SH-SY5Y (cell line): ENCODE measurements at regions not wholly inside any gene's neighbourhood (a gene's known extent, or its start where the extent isn't known, plus 50 kb on each side); places are given as distances from the start of the nearest gene placed in this dataset.

Experiments used
- GATA2 ChIP-seq: IDR thresholded peaks from 2 replicates; pipeline ENCODE4 v1.6.1; 2011; ENCODE audit warnings: mild to moderate bottlenecking, low read depth, low read length
- GATA3 ChIP-seq: IDR thresholded peaks from 2 replicates; pipeline ENCODE4 v1.6.1; 2011; ENCODE audit warnings: low read depth, mild to moderate bottlenecking, low read length, moderate library complexity

GRCh38 chr7:119620769-119621168, 652.2 kb upstream of the KCND2 start:
- no peak for TF ChIP-seq GATA3
- no peak for TF ChIP-seq GATA2
